RPMI7951 (cell line): ENCODE measurements at regions not wholly inside any gene's neighbourhood (a gene's known extent, or its start where the extent isn't known, plus 50 kb on each side); places are given as distances from the start of the nearest gene placed in this dataset.

ENCODE experiments used
- DNase-seq: peaks from one replicate; pipeline ENCODE4 v3.0.0-alpha.2; 2012; ENCODE audit warnings: low read depth

GRCh38 chr5:169448826-169449225, 134.7 kb upstream of the SPDL1 start:
- DNase-seq: no peak

- DNase-seq: no peak
Measured at GRCh38 chr5:169445191-169445590, 138.4 kb upstream of the SPDL1 start.

GRCh38 chr5:169442913-169443784, 140.4 kb upstream of the SPDL1 start:
- DNase-seq: no peak

- no peak for DNase-seq
Measured at GRCh38 chr5:169442403-169442874, 141.1 kb upstream of the SPDL1 start.

- no peak for DNase-seq
Measured at GRCh38 chr5:169440107-169440705, 139.3 kb upstream of the SLIT3 start.

GRCh38 chr5:169439362-169439761, 138.4 kb upstream of the SLIT3 start:
- DNase-seq: no peak

GRCh38 chr5:169435506-169436229, 134.7 kb upstream of the SLIT3 start:
- peak; percentile 34 for DNase-seq

GRCh38 chr5:169433221-169433651, 132.3 kb upstream of the SLIT3 start:
- no peak for DNase-seq

GRCh38 chr5:169431386-169431785, 130.4 kb upstream of the SLIT3 start:
- DNase-seq: no peak

GRCh38 chr5:169430671-169431070, 129.7 kb upstream of the SLIT3 start:
- DNase-seq: no peak

GRCh38 chr5:169429044-169429443, 128.1 kb upstream of the SLIT3 start:
- peak; percentile 42 for DNase-seq

GRCh38 chr5:169426784-169427183, 125.8 kb upstream of the SLIT3 start:
- DNase-seq: no peak

GRCh38 chr5:169424670-169425378, 123.9 kb upstream of the SLIT3 start:
- no peak for DNase-seq

GRCh38 chr5:169424279-169424655, 123.3 kb upstream of the SLIT3 start:
- DNase-seq: no peak

GRCh38 chr5:169423580-169424278, 122.8 kb upstream of the SLIT3 start:
- DNase-seq: no peak

- DNase-seq: no peak
Measured at GRCh38 chr5:169422087-169422486, 121.1 kb upstream of the SLIT3 start.

GRCh38 chr5:169421677-169422076, 120.7 kb upstream of the SLIT3 start:
- DNase-seq: peak; percentile 33

GRCh38 chr5:169417676-169418075, 116.7 kb upstream of the SLIT3 start:
- no peak for DNase-seq

- DNase-seq: peak; percentile 88
Measured at GRCh38 chr5:169416583-169417196, 115.8 kb upstream of the SLIT3 start.

- DNase-seq: no peak
Measured at GRCh38 chr5:169415948-169416347, 115.0 kb upstream of the SLIT3 start.

- DNase-seq: peak; percentile 20
Measured at GRCh38 chr5:169415371-169415770, 114.4 kb upstream of the SLIT3 start.
